Smooth muscle cell (in vitro differentiated cells): ENCODE measurements at regions not wholly inside any gene's neighbourhood (a gene's known extent, or its start where the extent isn't known, plus 50 kb on each side); places are given as distances from the start of the nearest gene placed in this dataset.

Source experiments
- DNase-seq: peaks from one replicate; lab custom pipeline; 2025; ENCODE audit not compliant: unreplicated experiment; lab: John Stamatoyannopoulos, UW
- H2AFZ ChIP-seq: fragments of 200-600 bp; sonication (generic); 2 replicates; pipeline ENCODE4 v1.6.0; 2016; ENCODE audit warnings: antibody characterized with exemption, low read depth, mild to moderate bottlenecking
- H3F3A ChIP-seq: fragments of 200-600 bp; sonication (generic); 2 replicates; pipeline ENCODE4 v1.6.0; 2017; ENCODE audit warnings: antibody characterized with exemption, low read depth
- H3K27ac ChIP-seq: fragments of 200-600 bp; sonication (generic); 2 replicates; pipeline ENCODE4 v1.5.1; 2016; ENCODE audit warnings: low read depth, mild to moderate bottlenecking
- H3K27me3 ChIP-seq: fragments of 200-600 bp; sonication (generic); 2 replicates; pipeline ENCODE4 v1.6.1; 2016; ENCODE audit warnings: low read depth, mild to moderate bottlenecking
- H3K36me3 ChIP-seq: fragments of 200-600 bp; sonication (generic); 2 replicates; pipeline ENCODE4 v1.5.1; 2016; ENCODE audit warnings: low read depth
- H3K4me1 ChIP-seq: fragments of 200-600 bp; sonication (generic); 2 replicates; pipeline ENCODE4 v1.5.1; 2016; ENCODE audit warnings: low read depth
- H3K4me2 ChIP-seq: fragments of 200-600 bp; sonication (generic); 2 replicates; pipeline ENCODE4 v1.6.0; 2016; ENCODE audit warnings: mild to moderate bottlenecking
- H3K4me3 ChIP-seq: fragments of 200-600 bp; sonication (generic); 2 replicates; pipeline ENCODE4 v1.5.1; 2016; ENCODE audit warnings: mild to moderate bottlenecking
- H3K79me2 ChIP-seq: fragments of 200-600 bp; sonication (generic); 2 replicates; pipeline ENCODE4 v1.6.0; 2016; ENCODE audit warnings: low read depth, mild to moderate bottlenecking
- H3K9ac ChIP-seq: fragments of 200-600 bp; sonication (generic); 2 replicates; pipeline ENCODE4 v1.6.0; 2016; ENCODE audit warnings: low read depth
- H3K9me3 ChIP-seq: fragments of 200-600 bp; sonication (generic); replicated peaks from 2 replicates; pipeline ENCODE4 v1.5.1; 2016; ENCODE audit warnings: low read depth
- H4K20me1 ChIP-seq: fragments of 200-600 bp; sonication (generic); 2 replicates; pipeline ENCODE4 v1.6.0; 2016; ENCODE audit warnings: low read depth
- WGBS: methylation state at CpG from one replicate; pipeline ENCODE4 v1.1.7; 2016; ENCODE audit warnings: low lambda C conversion rate; 5-methylcytosine and 5-hydroxymethylcytosine counted together
- TF ChIP-seq, protein P1 (sequence below): fragments of 200-600 bp; sonication (generic); IDR thresholded peaks from 2 replicates; pipeline ENCODE4 v1.5.1; 2017; ENCODE audit warnings: borderline replicate concordance, mild to moderate bottlenecking, antibody characterized with exemption; ENCODE audit not compliant: insufficient read depth, poor library complexity, severe bottlenecking

GRCh38 chr6:56766139-56766805, 123.6 kb upstream of the DST start:
- no peak overlapping the region for H3K4me2 ChIP-seq
- no peak for DNase-seq
- 96% methylated on average over 14 of the region's 14 CpGs for WGBS
- peaks cover 37% of the 10 kb centered on the region for H3K79me2 ChIP-seq
- H3K9ac ChIP-seq: no peak overlapping the region
- no peak overlapping the region for H2AFZ ChIP-seq
- TF ChIP-seq, protein P1, sequence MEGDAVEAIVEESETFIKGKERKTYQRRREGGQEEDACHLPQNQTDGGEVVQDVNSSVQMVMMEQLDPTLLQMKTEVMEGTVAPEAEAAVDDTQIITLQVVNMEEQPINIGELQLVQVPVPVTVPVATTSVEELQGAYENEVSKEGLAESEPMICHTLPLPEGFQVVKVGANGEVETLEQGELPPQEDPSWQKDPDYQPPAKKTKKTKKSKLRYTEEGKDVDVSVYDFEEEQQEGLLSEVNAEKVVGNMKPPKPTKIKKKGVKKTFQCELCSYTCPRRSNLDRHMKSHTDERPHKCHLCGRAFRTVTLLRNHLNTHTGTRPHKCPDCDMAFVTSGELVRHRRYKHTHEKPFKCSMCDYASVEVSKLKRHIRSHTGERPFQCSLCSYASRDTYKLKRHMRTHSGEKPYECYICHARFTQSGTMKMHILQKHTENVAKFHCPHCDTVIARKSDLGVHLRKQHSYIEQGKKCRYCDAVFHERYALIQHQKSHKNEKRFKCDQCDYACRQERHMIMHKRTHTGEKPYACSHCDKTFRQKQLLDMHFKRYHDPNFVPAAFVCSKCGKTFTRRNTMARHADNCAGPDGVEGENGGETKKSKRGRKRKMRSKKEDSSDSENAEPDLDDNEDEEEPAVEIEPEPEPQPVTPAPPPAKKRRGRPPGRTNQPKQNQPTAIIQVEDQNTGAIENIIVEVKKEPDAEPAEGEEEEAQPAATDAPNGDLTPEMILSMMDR: no peak
- no peaks in the 10 kb centered on the region for H3K9me3 ChIP-seq
- H3K27me3 ChIP-seq: no peaks in the 10 kb centered on the region
- peaks cover 3% of the 10 kb centered on the region for H3F3A ChIP-seq
- H3K4me1 ChIP-seq: peaks cover 5% of the 10 kb centered on the region
- H3K4me3 ChIP-seq: no peak overlapping the region
- no peaks in the 10 kb centered on the region for H3K36me3 ChIP-seq
- H3K27ac ChIP-seq: peak overlapping the region; percentile 11
- peaks cover 5% of the 10 kb centered on the region for H4K20me1 ChIP-seq

DNA sequence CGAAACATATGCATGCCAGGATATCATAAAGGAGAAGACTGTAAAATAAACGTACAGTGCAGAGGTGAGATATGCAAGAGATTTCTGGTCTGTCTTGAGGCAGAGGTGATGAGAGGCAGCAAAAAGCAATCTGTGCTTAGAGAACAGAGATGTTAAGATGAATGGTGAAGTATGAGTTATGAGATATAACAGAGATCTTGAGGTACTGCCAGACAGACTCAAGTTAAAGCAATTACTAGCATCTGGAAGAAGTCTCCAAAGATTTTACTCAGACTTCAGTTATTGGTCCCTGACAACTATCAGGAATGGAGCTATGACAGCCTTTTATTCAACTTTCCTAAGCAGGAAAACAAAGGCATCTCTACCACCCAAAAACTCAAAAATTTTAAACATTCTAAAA, 122.8 kb upstream of the DST start:
- Histone ChIP-seq H3K27me3 (no peaks in the 10 kb centered on the region), H3K36me3 (no peaks in the 10 kb centered on the region), H3K9me3 (no peaks in the 10 kb centered on the region), H3K79me2 (peaks cover 33% of the 10 kb centered on the region), H3K27ac (no peak overlapping the region), H3K4me3 (no peak overlapping the region), H3K4me1 (peaks cover 9% of the 10 kb centered on the region), H2AFZ (no peak overlapping the region), H3F3A (peaks cover 3% of the 10 kb centered on the region), H3K9ac (no peak overlapping the region), H3K4me2 (no peak overlapping the region), H4K20me1 (peaks cover 5% of the 10 kb centered on the region)
- TF ChIP-seq, protein P1: no peak
- WGBS: 72% methylated on average over 2 of the region's 2 CpGs
- no peak for DNase-seq

DNA sequence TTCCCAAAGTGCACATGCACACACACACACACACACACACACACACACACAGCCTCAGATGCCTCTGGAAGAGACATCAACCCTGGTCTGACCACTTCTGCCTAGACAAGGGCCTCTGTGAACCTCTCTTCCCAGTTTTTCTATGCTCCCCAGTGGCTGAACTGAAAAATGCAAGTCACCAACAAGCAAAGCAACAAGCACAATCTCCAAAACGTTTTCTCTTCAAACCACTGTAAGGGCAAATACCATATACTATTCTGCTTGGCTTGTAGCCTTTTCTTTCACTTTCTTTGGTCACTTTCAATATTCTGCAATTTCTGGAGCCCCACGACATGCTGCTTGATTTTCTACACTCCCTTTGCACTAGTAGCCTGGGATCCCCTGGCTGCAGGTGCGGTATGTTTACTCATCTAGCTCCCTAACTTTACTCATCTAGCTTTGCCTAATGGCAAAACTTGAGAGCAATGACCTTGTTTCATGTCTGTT, 121.4 kb upstream of the DST start:
- DNase-seq: no peak
- H3K4me3 ChIP-seq: no peak overlapping the region
- H4K20me1 ChIP-seq: peaks cover 5% of the 10 kb centered on the region

More for the DNA sequence above, 121.4 kb upstream of the DST start:
- Histone ChIP-seq H3K9me3 (no peaks in the 10 kb centered on the region), H3K27ac (no peak overlapping the region), H3F3A (peaks cover 3% of the 10 kb centered on the region), H3K4me1 (peaks cover 22% of the 10 kb centered on the region), H3K79me2 (peaks cover 31% of the 10 kb centered on the region), H2AFZ (no peak overlapping the region), H3K36me3 (no peaks in the 10 kb centered on the region), H3K4me2 (no peak overlapping the region), H3K9ac (no peak overlapping the region), H3K27me3 (no peaks in the 10 kb centered on the region)
- TF ChIP-seq, protein P1: peak; percentile 17
- 33% methylated on average over 3 of the region's 3 CpGs for WGBS
